Spleen (tissue), 7 donors: ENCODE measurements at regions not wholly inside any gene's neighbourhood (a gene's known extent, or its start where the extent isn't known, plus 50 kb on each side); places are given as distances from the start of the nearest gene placed in this dataset.

Source experiments
- POLR2A ChIP-seq, 3 donors: fragments of 450-650 bp; IDR thresholded peaks; one replicate each; pipeline ENCODE4 v1.5.1; 2017; ENCODE audit warnings: antibody characterized with exemption in 3 of 3, mild to moderate bottlenecking in 1 of 3
- POLR2AphosphoS5 ChIP-seq, 3 donors: sonication (generic); formaldehyde crosslinking; IDR thresholded peaks; one replicate each; pipeline ENCODE4 v1.5.1; 2017; ENCODE audit warnings: antibody characterized with exemption in 3 of 3
- TF ChIP-seq, protein P1 (sequence below), 11 experiments: fragments of 200-600 bp in 7 of 11; fragments of 450-650 bp in 4 of 11; sonication (generic) in 4 of 11; IDR thresholded peaks in 8 of 11; conservative IDR thresholded peaks in 3 of 11; 1 replicate in 7 of 11; 2 replicates in 4 of 11; pipeline versions ENCODE4 v1.4.0 to v1.8.0; 2016 to 2021; ENCODE audit warnings: antibody characterized with exemption in 11 of 11, inconsistent platforms in 4 of 11, mild to moderate bottlenecking in 1 of 11
- donor health status: DM: no; HTN: no; CAD: no; lungs with moderate emphysema.
- donor health status: DM: no; HTN: no; CAD: no.
- donor health status: DM: no; HTN: no; CAD: no.

DNA sequence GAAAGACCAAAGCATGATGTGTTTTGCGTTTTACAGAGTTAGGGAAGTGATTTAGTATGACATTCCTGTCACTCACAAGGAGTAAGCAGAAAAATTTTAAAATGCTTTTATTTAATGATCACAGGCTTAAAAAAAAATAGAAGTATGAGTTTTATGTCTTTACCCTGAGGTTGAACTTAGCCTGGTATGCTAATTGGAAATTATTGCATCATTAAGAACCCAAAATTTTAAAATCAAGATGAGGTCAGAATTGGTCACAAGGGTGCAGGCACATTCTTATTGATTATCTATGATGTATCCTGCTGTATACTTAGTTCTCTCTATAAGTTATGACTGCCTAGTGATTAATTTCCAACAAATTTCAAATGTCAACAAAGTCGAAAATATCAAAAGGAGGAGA is 585.6 kb upstream of the ALCAM start:
- no peak for TF ChIP-seq POLR2AphosphoS5 (IDR thresholded peaks at IDR 0.05)
- TF ChIP-seq, protein P1, sequence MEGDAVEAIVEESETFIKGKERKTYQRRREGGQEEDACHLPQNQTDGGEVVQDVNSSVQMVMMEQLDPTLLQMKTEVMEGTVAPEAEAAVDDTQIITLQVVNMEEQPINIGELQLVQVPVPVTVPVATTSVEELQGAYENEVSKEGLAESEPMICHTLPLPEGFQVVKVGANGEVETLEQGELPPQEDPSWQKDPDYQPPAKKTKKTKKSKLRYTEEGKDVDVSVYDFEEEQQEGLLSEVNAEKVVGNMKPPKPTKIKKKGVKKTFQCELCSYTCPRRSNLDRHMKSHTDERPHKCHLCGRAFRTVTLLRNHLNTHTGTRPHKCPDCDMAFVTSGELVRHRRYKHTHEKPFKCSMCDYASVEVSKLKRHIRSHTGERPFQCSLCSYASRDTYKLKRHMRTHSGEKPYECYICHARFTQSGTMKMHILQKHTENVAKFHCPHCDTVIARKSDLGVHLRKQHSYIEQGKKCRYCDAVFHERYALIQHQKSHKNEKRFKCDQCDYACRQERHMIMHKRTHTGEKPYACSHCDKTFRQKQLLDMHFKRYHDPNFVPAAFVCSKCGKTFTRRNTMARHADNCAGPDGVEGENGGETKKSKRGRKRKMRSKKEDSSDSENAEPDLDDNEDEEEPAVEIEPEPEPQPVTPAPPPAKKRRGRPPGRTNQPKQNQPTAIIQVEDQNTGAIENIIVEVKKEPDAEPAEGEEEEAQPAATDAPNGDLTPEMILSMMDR (IDR thresholded peaks at IDR 0.05 in 8 of 11, conservative IDR thresholded peaks at IDR 0.05 in 3 of 11) = no peak
- TF ChIP-seq POLR2A (IDR thresholded peaks at IDR 0.05) = no peak
